ENCODE measurements at regions not wholly inside any gene's neighbourhood (a gene's known extent, or its start where the extent isn't known, plus 50 kb on each side); places are given as distances from the start of the nearest gene placed in this dataset.

- Mint-ChIP-seq H3K4me3 (ENCODE audit: unreplicated experiment) (no peak overlapping the region), H3K4me1 (ENCODE audit: low read depth, unreplicated experiment) (peaks cover 34% of the 10 kb centered on the region), H3K9me3 (ENCODE audit: unreplicated experiment) (peaks cover 2% of the 10 kb centered on the region), H3K27ac (ENCODE audit: unreplicated experiment) (no peak overlapping the region), H3K36me3 (ENCODE audit: low read depth, unreplicated experiment) (no peaks in the 10 kb centered on the region), H3K27me3 (ENCODE audit: low read depth, unreplicated experiment) (peaks cover 2% of the 10 kb centered on the region)
- Histone ChIP-seq H3K9ac (ENCODE audit: low read length) (no peak overlapping the region), H3K79me2 (ENCODE audit: insufficient read depth, low read length) (no peaks in the 10 kb centered on the region), H2AFZ (ENCODE audit: low read depth, low read length) (no peak overlapping the region), H4K20me1 (ENCODE audit: insufficient read depth, low read length) (no peaks in the 10 kb centered on the region), H3K4me1 (ENCODE audit: insufficient read depth, low read length) (peaks cover 6% of the 10 kb centered on the region), H3K4me3 (ENCODE audit: insufficient read depth, low read depth, low read length) (no peak overlapping the region), H3K4me2 (ENCODE audit: low read length) (no peak overlapping the region), H3K27ac (ENCODE audit: low read depth, low read length) (no peak overlapping the region), H3K27me3 (ENCODE audit: insufficient read depth, low read length) (peaks cover 2% of the 10 kb centered on the region), H3K9me3 (ENCODE audit: insufficient read depth, low read depth, low read length) (no peaks in the 10 kb centered on the region), H3K36me3 (ENCODE audit: insufficient read depth, low read length) (no peaks in the 10 kb centered on the region)
- FAIRE-seq (no peak), DNase-seq (ENCODE audit: low read depth) (no peak)
- no peak for TF ChIP-seq CTCF (IDR thresholded peaks at IDR 0.05; ENCODE audit: insufficient read depth, low read depth, low read length)
- no peak for TF ChIP-seq EZH2 (IDR thresholded peaks at IDR 0.05; ENCODE audit: insufficient read depth, low read length)
Observed at GRCh38 chr7:131610007-131610406, 53.6 kb upstream of the PODXL start.

- Histone ChIP-seq H3K9ac (ENCODE audit: low read length) (no peak overlapping the region), H3K27me3 (ENCODE audit: insufficient read depth, low read length) (peaks cover 2% of the 10 kb centered on the region), H3K4me2 (ENCODE audit: low read length) (no peak overlapping the region), H3K9me3 (ENCODE audit: insufficient read depth, low read depth, low read length) (no peaks in the 10 kb centered on the region), H3K4me3 (ENCODE audit: insufficient read depth, low read depth, low read length) (no peak overlapping the region), H3K27ac (ENCODE audit: low read depth, low read length) (no peak overlapping the region), H3K79me2 (ENCODE audit: insufficient read depth, low read length) (no peaks in the 10 kb centered on the region), H2AFZ (ENCODE audit: low read depth, low read length) (no peak overlapping the region), H3K4me1 (ENCODE audit: insufficient read depth, low read length) (peaks cover 13% of the 10 kb centered on the region), H3K36me3 (ENCODE audit: insufficient read depth, low read length) (no peaks in the 10 kb centered on the region), H4K20me1 (ENCODE audit: insufficient read depth, low read length) (no peaks in the 10 kb centered on the region)
- H3K4me1 Mint-ChIP-seq (ENCODE audit: low read depth, unreplicated experiment): peaks cover 44% of the 10 kb centered on the region
- TF ChIP-seq CTCF (IDR thresholded peaks at IDR 0.05; ENCODE audit: insufficient read depth, low read depth, low read length) (no peak), EZH2 (IDR thresholded peaks at IDR 0.05; ENCODE audit: insufficient read depth, low read length) (no peak)
- no peak overlapping the region for H3K27ac Mint-ChIP-seq (ENCODE audit: unreplicated experiment)
- no peaks in the 10 kb centered on the region for H3K36me3 Mint-ChIP-seq (ENCODE audit: low read depth, unreplicated experiment)
- no peak for DNase-seq (ENCODE audit: low read depth)
- no peaks in the 10 kb centered on the region for H3K27me3 Mint-ChIP-seq (ENCODE audit: low read depth, unreplicated experiment)
- H3K4me3 Mint-ChIP-seq (ENCODE audit: unreplicated experiment): peak overlapping the region; percentile 62
- H3K9me3 Mint-ChIP-seq (ENCODE audit: unreplicated experiment): no peaks in the 10 kb centered on the region
- FAIRE-seq: no peak
Observed at GRCh38 chr7:131608116-131608500, 51.7 kb upstream of the PODXL start.

- TF ChIP-seq CTCF (IDR thresholded peaks at IDR 0.05; ENCODE audit: insufficient read depth, low read depth, low read length): no peak
- no peak for TF ChIP-seq EZH2 (IDR thresholded peaks at IDR 0.05; ENCODE audit: insufficient read depth, low read length)
- no peaks in the 10 kb centered on the region for H3K79me2 ChIP-seq (ENCODE audit: insufficient read depth, low read length)
- H3K9me3 Mint-ChIP-seq (ENCODE audit: unreplicated experiment): peaks cover 2% of the 10 kb centered on the region
- H3K4me3 ChIP-seq (ENCODE audit: insufficient read depth, low read depth, low read length): no peak overlapping the region
- H3K36me3 ChIP-seq (ENCODE audit: insufficient read depth, low read length): no peaks in the 10 kb centered on the region
- H3K36me3 Mint-ChIP-seq (ENCODE audit: low read depth, unreplicated experiment): no peaks in the 10 kb centered on the region
- H3K27me3 Mint-ChIP-seq (ENCODE audit: low read depth, unreplicated experiment): no peaks in the 10 kb centered on the region
- no peaks in the 10 kb centered on the region for H4K20me1 ChIP-seq (ENCODE audit: insufficient read depth, low read length)
- H3K27me3 ChIP-seq (ENCODE audit: insufficient read depth, low read length): peaks cover 2% of the 10 kb centered on the region
- FAIRE-seq: no peak
- no peak overlapping the region for H3K4me2 ChIP-seq (ENCODE audit: low read length)
- H3K9me3 ChIP-seq (ENCODE audit: insufficient read depth, low read depth, low read length): no peaks in the 10 kb centered on the region
- peaks cover 48% of the 10 kb centered on the region for H3K4me1 Mint-ChIP-seq (ENCODE audit: low read depth, unreplicated experiment)
- H2AFZ ChIP-seq (ENCODE audit: low read depth, low read length): peak overlapping the region; percentile 9
- peaks cover 13% of the 10 kb centered on the region for H3K4me1 ChIP-seq (ENCODE audit: insufficient read depth, low read length)
- no peak overlapping the region for H3K27ac Mint-ChIP-seq (ENCODE audit: unreplicated experiment)
- H3K9ac ChIP-seq (ENCODE audit: low read length): no peak overlapping the region
- no peak for DNase-seq (ENCODE audit: low read depth)
- no peak overlapping the region for H3K27ac ChIP-seq (ENCODE audit: low read depth, low read length)
- peak overlapping the region; percentile 40 for H3K4me3 Mint-ChIP-seq (ENCODE audit: unreplicated experiment)
Observed at GRCh38 chr7:131607291-131608115, 51.1 kb upstream of the PODXL start.

Data from astrocyte (in vitro differentiated cells and primary cell).